Panc1 (cell line): ENCODE measurements at regions not wholly inside any gene's neighbourhood (a gene's known extent, or its start where the extent isn't known, plus 50 kb on each side); places are given as distances from the start of the nearest gene placed in this dataset.

Experiments used
- ATAC-seq: fragments of 200-7000 bp; cut with Tn5 transposase; 2 replicates; pipeline ENCODE4 v1.9.1; 2020; ENCODE audit warnings: mild to moderate bottlenecking, moderate library complexity
- BruUV-seq: library from RNA; stranded (reverse); fragments of 400-500 nt; replicated peaks from 2 replicates; lab custom pipeline; 2021; lab: Mats Ljungman, UMichigan
- CTCF ChIA-PET: fragments of 300-600 bp; sonication (Branson Sonifier 250); formaldehyde crosslinking; loops from one replicate; lab custom pipeline; 2022; ENCODE audit warnings: antibody characterized with exemption; lab: Charles Lee
- POLR2A ChIA-PET: fragments of 300-600 bp; sonication (Branson Sonifier 250); formaldehyde crosslinking; loops from one replicate; lab custom pipeline; 2022; ENCODE audit warnings: antibody characterized with exemption; lab: Charles Lee
- DNase-seq: peaks from one replicate; pipeline ENCODE4 v3.0.0-alpha.2; 2010; ENCODE audit warnings: low read depth, low spot score
- H3K27ac ChIP-seq: 2 replicates; pipeline ENCODE4 v1.5.1; 2011; ENCODE audit warnings: mild to moderate bottlenecking, low read length, inconsistent platforms
- H3K27me3 ChIP-seq: fragments of 200-500 bp; sonication (Bioruptor generic); 2 replicates; pipeline ENCODE4 v1.6.0; 2014; ENCODE audit warnings: low read length, inconsistent platforms; ENCODE audit not compliant: control insufficient read depth, insufficient read depth
- H3K36me3 ChIP-seq: fragments of 200-500 bp; sonication (Bioruptor generic); 2 replicates; pipeline ENCODE4 v1.5.1; 2014; ENCODE audit warnings: inconsistent platforms, mild to moderate bottlenecking, low read length, moderate library complexity; ENCODE audit not compliant: control insufficient read depth, insufficient read depth
- H3K4me1 ChIP-seq: 2 replicates; pipeline ENCODE4 v1.5.1; 2011; ENCODE audit warnings: inconsistent platforms, mild to moderate bottlenecking, low read length, moderate library complexity; ENCODE audit not compliant: control insufficient read depth, insufficient read depth
- H3K4me3 ChIP-seq, 2 experiments: 2 replicates each; pipeline ENCODE4 v1.5.1; 2011 to 2012; ENCODE audit warnings: low read depth in 2 of 2, low read length in 2 of 2, mild to moderate bottlenecking in 2 of 2, inconsistent platforms in 1 of 2, moderate library complexity in 1 of 2
- H3K9me3 ChIP-seq: fragments of 200-500 bp; sonication (Bioruptor generic); 2 replicates; pipeline ENCODE4 v1.5.1; 2014; ENCODE audit warnings: low read depth, mild to moderate bottlenecking, inconsistent platforms, low read length, moderate library complexity; ENCODE audit not compliant: control insufficient read depth, insufficient read depth
- POLR2AphosphoS5 ChIP-seq: IDR thresholded peaks from 2 replicates; pipeline ENCODE4 v1.6.1; 2012; ENCODE audit warnings: mild to moderate bottlenecking, low read depth, low read length, moderate library complexity
- SIN3A ChIP-seq: IDR thresholded peaks from 2 replicates; pipeline ENCODE4 v1.6.1; 2012; ENCODE audit warnings: low read depth, mild to moderate bottlenecking, low read length, moderate library complexity, borderline replicate concordance; ENCODE audit not compliant: insufficient read depth
- TCF7L2 ChIP-seq: IDR thresholded peaks from 2 replicates; pipeline ENCODE4 v1.6.1; 2011; ENCODE audit warnings: mild to moderate bottlenecking, low read depth, low read length, inconsistent platforms
- in situ Hi-C: cut with HindIII; loops from 2 replicates; pipeline ENCODE4 v1.10.0; 2016; ENCODE audit warnings: low sequenced_read_pairs, low pct_unique_long_range_greater_than_20kb
- intact Hi-C: fragments of 100-400 bp; cut with micrococcal nuclease; formaldehyde crosslinking; loops from one replicate; pipeline ENCODE4 v1.10.0; 2022; ENCODE audit not compliant: unreplicated experiment
- TF ChIP-seq, protein P1 (sequence below): fragments of 450-650 bp; IDR thresholded peaks from 2 replicates; pipeline ENCODE4 v1.5.1; 2017; ENCODE audit warnings: mild to moderate bottlenecking
- TF ChIP-seq, protein P2 (sequence below), 2 experiments: IDR thresholded peaks; 2 replicates each; pipeline ENCODE4 v1.6.1; 2011 to 2012; ENCODE audit warnings: low read depth in 2 of 2, control low read depth in 1 of 2, low read length in 1 of 2, mild to moderate bottlenecking in 1 of 2, moderate library complexity in 1 of 2; ENCODE audit not compliant: insufficient read depth in 1 of 2

DNA sequence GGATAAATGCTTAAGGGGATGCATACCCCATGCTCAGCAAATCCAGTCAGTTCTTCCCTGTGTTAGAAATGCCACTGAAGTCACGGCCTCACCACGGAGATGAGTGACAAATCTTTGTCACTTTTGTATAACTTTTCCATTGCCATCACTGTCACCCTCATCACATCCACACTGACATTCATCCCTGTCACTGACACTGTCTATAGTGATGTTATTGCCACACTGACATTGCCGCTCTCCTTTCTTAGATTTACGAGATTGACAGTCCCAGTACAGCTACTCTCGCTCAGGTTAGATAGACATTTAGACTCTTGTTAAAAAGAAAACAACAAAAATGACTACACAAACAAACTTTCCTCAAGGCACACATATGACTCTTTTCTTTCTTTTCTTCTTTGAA is 910.7 kb upstream of the CNTN5 start:
- DNase-seq (no peak), ATAC-seq (no peak)
- no TSS peak for BruUV-seq
- H3K27me3 ChIP-seq: no peaks in the 10 kb centered on the region
- intact Hi-C loops (no loop called here), in situ Hi-C loops (no loop called here)
- H3K4me3 ChIP-seq: no peak overlapping the region
- ChIA-PET POLR2A (no interaction called here), CTCF (no interaction called here)
- TF ChIP-seq POLR2AphosphoS5 (no peak), TCF7L2 (no peak), SIN3A (no peak)
- TF ChIP-seq, protein P1, sequence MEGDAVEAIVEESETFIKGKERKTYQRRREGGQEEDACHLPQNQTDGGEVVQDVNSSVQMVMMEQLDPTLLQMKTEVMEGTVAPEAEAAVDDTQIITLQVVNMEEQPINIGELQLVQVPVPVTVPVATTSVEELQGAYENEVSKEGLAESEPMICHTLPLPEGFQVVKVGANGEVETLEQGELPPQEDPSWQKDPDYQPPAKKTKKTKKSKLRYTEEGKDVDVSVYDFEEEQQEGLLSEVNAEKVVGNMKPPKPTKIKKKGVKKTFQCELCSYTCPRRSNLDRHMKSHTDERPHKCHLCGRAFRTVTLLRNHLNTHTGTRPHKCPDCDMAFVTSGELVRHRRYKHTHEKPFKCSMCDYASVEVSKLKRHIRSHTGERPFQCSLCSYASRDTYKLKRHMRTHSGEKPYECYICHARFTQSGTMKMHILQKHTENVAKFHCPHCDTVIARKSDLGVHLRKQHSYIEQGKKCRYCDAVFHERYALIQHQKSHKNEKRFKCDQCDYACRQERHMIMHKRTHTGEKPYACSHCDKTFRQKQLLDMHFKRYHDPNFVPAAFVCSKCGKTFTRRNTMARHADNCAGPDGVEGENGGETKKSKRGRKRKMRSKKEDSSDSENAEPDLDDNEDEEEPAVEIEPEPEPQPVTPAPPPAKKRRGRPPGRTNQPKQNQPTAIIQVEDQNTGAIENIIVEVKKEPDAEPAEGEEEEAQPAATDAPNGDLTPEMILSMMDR: no peak
- TF ChIP-seq, protein P2, sequence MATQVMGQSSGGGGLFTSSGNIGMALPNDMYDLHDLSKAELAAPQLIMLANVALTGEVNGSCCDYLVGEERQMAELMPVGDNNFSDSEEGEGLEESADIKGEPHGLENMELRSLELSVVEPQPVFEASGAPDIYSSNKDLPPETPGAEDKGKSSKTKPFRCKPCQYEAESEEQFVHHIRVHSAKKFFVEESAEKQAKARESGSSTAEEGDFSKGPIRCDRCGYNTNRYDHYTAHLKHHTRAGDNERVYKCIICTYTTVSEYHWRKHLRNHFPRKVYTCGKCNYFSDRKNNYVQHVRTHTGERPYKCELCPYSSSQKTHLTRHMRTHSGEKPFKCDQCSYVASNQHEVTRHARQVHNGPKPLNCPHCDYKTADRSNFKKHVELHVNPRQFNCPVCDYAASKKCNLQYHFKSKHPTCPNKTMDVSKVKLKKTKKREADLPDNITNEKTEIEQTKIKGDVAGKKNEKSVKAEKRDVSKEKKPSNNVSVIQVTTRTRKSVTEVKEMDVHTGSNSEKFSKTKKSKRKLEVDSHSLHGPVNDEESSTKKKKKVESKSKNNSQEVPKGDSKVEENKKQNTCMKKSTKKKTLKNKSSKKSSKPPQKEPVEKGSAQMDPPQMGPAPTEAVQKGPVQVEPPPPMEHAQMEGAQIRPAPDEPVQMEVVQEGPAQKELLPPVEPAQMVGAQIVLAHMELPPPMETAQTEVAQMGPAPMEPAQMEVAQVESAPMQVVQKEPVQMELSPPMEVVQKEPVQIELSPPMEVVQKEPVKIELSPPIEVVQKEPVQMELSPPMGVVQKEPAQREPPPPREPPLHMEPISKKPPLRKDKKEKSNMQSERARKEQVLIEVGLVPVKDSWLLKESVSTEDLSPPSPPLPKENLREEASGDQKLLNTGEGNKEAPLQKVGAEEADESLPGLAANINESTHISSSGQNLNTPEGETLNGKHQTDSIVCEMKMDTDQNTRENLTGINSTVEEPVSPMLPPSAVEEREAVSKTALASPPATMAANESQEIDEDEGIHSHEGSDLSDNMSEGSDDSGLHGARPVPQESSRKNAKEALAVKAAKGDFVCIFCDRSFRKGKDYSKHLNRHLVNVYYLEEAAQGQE (IDR thresholded peaks at IDR 0.05; ENCODE audit: insufficient read depth in 1 of 2, low read depth in 2 of 2, low read length in 1 of 2): no peak
- no peaks in the 10 kb centered on the region for H3K36me3 ChIP-seq
- H3K4me1 ChIP-seq: no peaks in the 10 kb centered on the region
- no peak overlapping the region for H3K27ac ChIP-seq
- no peaks in the 10 kb centered on the region for H3K9me3 ChIP-seq

DNA sequence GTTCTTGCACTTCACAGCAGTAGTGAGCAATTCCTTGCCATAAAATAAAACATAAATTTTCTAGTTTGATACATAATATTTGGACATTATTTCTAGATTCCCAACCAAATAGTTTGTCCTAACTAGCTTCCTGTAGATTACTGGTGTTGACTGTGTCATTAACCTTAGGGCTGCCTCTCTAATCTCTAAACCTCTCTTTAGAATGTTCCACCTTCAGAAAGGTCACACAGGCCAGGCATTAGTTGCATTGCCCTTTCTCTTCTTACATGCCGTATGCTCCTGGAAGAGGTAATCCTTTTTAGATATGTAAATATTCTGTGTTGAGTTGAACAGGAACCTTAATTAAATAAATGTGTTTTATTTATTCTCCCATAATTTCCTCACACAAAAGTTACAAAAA is 904.9 kb upstream of the CNTN5 start:
- no TSS peak for BruUV-seq
- no peaks in the 10 kb centered on the region for H3K4me1 ChIP-seq
- no peak overlapping the region for H3K4me3 ChIP-seq
- no peaks in the 10 kb centered on the region for H3K36me3 ChIP-seq
- intact Hi-C loops (no loop called here), in situ Hi-C loops (no loop called here)
- POLR2A ChIA-PET: no interaction called here
- ATAC-seq (no peak), DNase-seq (no peak)
- CTCF ChIA-PET: no interaction called here
- TF ChIP-seq, protein P2 (IDR thresholded peaks at IDR 0.05; ENCODE audit: insufficient read depth in 1 of 2, low read depth in 2 of 2, low read length in 1 of 2): no peak
- TF ChIP-seq, protein P1: no peak
- TF ChIP-seq SIN3A: no peak
- no peak for TF ChIP-seq TCF7L2
- TF ChIP-seq POLR2AphosphoS5: no peak
- H3K27me3 ChIP-seq: no peaks in the 10 kb centered on the region
- no peaks in the 10 kb centered on the region for H3K9me3 ChIP-seq
- H3K27ac ChIP-seq: no peak overlapping the region
